Immature natural killer cell (primary cell): ENCODE measurements at regions not wholly inside any gene's neighbourhood (a gene's known extent, or its start where the extent isn't known, plus 50 kb on each side); places are given as distances from the start of the nearest gene placed in this dataset.
"Not testable (repeated sequence)": the region's sequence is repeated elsewhere in the genome, so short reads cannot be mapped to it uniquely, and the experiment has no call there.

Source experiments
- DNase-seq, 3 donors: peaks; one replicate each; pipeline ENCODE4 v3.0.0; 2022; ENCODE audit warnings: mixed read lengths in 1 of 3
- H3K27ac Mint-ChIP-seq, 6 donors: one replicate each; pipeline ENCODE4 v1.8.0; 2020; ENCODE audit warnings: mixed read lengths in 6 of 6, mild to moderate bottlenecking in 5 of 6, inconsistent platforms in 4 of 6, moderate library complexity in 3 of 6
- H3K27me3 Mint-ChIP-seq, 3 donors: one replicate each; pipeline ENCODE4 v1.8.0; 2020 to 2021; ENCODE audit warnings: low read depth in 3 of 3, mild to moderate bottlenecking in 3 of 3, mixed read lengths in 3 of 3, moderate library complexity in 3 of 3, inconsistent platforms in 1 of 3
- H3K36me3 Mint-ChIP-seq, 3 donors: one replicate each; pipeline ENCODE4 v1.8.0; 2020; ENCODE audit warnings: mixed read lengths in 3 of 3, inconsistent platforms in 2 of 3, mild to moderate bottlenecking in 2 of 3
- H3K4me1 Mint-ChIP-seq, 2 donors: one replicate each; pipeline ENCODE4 v1.8.0; 2020; ENCODE audit warnings: inconsistent platforms in 2 of 2, mild to moderate bottlenecking in 2 of 2, mixed read lengths in 2 of 2, moderate library complexity in 1 of 2
- H3K4me3 Mint-ChIP-seq, 5 donors: one replicate each; pipeline ENCODE4 v1.8.0; 2020; ENCODE audit warnings: mild to moderate bottlenecking in 5 of 5, mixed read lengths in 5 of 5, inconsistent platforms in 3 of 5, moderate library complexity in 3 of 5
- H3K9me3 Mint-ChIP-seq, 6 donors: one replicate each; pipeline ENCODE4 v1.8.0; 2020; ENCODE audit warnings: mild to moderate bottlenecking in 6 of 6, mixed read lengths in 6 of 6, inconsistent platforms in 4 of 6, moderate library complexity in 3 of 6

DNA sequence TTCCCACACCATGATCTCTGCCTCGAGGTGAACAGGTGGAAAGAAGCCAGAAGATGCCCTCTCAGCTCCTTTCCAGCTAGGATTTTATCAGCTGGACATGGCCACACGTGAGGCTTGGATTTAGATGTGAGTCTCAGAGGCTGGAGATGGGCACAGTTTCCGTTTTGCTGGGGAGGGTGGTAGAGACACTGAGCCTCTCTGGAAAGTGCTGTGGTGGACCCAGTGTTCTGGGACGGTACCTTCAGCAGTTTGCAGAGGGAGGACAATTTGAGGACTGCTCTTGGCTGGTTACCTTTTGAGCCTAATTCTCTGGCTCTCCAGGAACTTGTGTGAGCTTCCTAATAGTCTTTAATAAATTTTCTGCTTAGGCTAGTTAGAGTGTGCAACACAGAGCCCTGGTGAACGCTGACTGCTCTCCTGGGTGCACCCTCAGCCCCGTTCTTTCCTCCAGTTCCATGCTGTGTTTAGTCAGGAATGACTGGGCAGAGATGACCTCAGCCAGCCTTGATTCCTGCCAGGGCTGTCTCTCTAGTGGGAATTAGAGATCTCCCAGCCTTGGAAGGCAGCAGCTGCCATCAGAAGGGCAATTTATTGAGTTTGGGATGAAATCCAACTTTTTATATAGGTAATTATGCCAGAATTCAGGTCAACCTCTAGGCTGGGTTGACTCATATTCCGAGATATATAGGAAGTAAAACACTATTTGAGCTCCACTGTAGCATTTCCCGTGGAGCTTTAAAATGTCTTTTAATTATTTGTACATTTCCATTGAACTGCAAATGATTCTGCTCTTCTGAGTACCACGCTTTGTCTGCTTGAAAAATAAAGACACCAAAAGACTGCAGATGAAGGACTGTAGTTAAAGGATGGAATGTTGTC is 103.9 kb downstream of the GATA3 start:
- no peak overlapping the region for H3K27ac Mint-ChIP-seq

DNA sequence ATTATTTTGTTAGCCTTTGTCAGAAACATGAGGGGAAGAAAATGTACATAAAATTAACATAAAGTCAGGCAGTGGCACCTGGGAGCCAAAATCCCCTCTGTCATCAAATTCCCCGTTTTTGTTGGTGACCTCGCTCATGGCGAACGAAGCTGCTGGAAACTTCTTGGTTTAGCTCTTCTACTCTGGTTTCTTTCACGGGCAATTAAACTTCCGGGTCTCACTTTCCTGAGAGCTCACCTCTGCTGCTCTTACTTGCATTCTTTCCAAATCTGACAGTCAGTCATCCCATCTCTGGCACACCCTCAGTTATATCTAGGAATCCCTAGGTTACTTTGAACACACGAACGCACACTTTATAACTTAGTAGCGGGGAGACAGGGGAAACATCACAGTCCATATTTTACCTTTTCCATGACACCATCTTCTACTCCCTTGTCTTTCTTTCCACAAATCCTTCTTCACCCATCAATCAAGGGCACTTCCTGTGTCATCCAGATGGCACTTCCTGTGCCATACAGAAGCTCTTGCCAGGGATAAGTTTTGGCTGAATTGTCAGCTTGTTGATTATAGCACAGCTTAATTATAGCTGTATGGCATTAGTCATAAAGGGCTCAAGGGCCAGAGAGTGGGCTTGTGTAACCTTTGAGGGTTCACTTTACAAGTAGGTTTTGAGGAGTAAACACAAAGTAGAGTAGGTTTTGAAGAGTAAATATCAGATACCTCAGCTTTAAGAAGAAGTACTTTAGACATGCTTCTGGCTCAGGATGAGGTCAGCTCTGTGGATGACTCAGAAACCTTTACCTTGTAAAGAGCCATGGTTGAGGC is 105.1 kb downstream of the GATA3 start:
- no peak for DNase-seq
- H3K4me3 Mint-ChIP-seq: no peak overlapping the region
- peaks cover 0 to under 1% (median 0%) of the 10 kb centered on the region in 6 donors for H3K9me3 Mint-ChIP-seq
- peaks cover 1 to 7% (median 2%) of the 10 kb centered on the region in 3 donors for H3K27me3 Mint-ChIP-seq
- no peaks in the 10 kb centered on the region for H3K4me1 Mint-ChIP-seq
- peaks cover 0 to 3% (median 0%) of the 10 kb centered on the region in 3 donors for H3K36me3 Mint-ChIP-seq
- H3K27ac Mint-ChIP-seq: no peak overlapping the region

More for the DNA sequence above, 103.9 kb downstream of the GATA3 start:
- DNase-seq: no peak
- Mint-ChIP-seq H3K4me1 (no peaks in the 10 kb centered on the region), H3K36me3 (peaks cover 0 to 3% (median 0%) of the 10 kb centered on the region in 3 donors), H3K4me3 (no peak overlapping the region), H3K9me3 (no peaks in the 10 kb centered on the region), H3K27me3 (peaks cover 1 to 7% (median 6%) of the 10 kb centered on the region in 3 donors)

DNA sequence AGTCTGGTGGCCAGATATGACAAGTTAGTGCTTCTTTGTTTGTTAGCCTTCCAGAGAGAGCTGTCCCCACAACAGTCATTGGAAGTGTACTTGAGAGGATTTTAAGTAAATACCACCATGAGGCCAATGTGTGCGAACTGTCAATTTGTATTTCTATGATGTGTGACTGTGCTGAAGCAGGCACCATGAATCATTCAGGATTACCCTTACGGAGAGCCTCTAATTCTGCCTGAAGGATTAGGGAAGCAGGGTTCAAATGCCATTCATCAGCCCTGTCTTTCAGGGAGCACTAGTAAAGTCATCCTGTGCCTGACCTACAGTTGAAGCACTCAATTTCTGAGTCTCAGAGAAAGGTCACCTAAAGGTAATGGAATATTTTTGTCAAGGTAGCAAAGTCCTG is 109.3 kb downstream of the GATA3 start:
- DNase-seq: no peak
- Mint-ChIP-seq H3K9me3 (peaks cover 6 to 20% (median 12%) of the 10 kb centered on the region in 6 donors), H3K36me3 (peaks cover 10 to 14% (median 13%) of the 10 kb centered on the region in 3 donors), H3K4me3 (no peak overlapping the region), H3K4me1 (no peaks in the 10 kb centered on the region), H3K27me3 (peaks cover 4 to 8% (median 8%) of the 10 kb centered on the region in 3 donors), H3K27ac (no peak overlapping the region)

- Mint-ChIP-seq H3K36me3 (peaks cover 11 to 19% (median 16%) of the 10 kb centered on the region in 3 donors), H3K9me3 (peaks cover 7 to 28% (median 19%) of the 10 kb centered on the region in 6 donors)
- not testable (repeated sequence) for H3K27me3 Mint-ChIP-seq, H3K4me1 Mint-ChIP-seq, H3K4me3 Mint-ChIP-seq, DNase-seq, H3K27ac Mint-ChIP-seq
Observed at GRCh38 chr10:8164640-8165039, 110.2 kb downstream of the GATA3 start.

DNA sequence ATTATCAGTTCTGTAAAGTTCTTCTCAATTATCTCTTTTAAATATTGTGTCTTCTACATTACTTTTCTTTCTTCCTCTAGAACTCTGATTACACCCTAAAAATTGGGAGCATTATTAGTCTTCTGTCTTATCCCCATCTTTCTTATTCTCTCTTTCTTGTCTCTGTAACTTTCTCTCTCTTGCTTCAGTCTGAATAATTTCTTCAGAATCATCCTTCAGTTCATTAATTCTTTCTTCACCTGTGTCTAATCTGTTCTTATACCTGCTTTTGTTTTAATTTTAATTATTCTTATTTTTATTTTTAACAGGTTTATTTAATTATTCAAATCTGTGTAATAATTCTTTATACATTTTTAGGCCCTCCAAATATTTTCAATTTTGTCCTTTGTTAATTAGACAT is 114.3 kb downstream of the GATA3 start:
- Mint-ChIP-seq H3K9me3 (peaks cover 7 to 28% (median 19%) of the 10 kb centered on the region in 6 donors), H3K36me3 (peaks cover 14 to 19% (median 16%) of the 10 kb centered on the region in 3 donors), H3K27me3 (peaks cover 3 to 6% (median 6%) of the 10 kb centered on the region in 3 donors), H3K4me1 (no peaks in the 10 kb centered on the region), H3K4me3 (no peak overlapping the region), H3K27ac (no peak overlapping the region)
- no peak for DNase-seq

DNA sequence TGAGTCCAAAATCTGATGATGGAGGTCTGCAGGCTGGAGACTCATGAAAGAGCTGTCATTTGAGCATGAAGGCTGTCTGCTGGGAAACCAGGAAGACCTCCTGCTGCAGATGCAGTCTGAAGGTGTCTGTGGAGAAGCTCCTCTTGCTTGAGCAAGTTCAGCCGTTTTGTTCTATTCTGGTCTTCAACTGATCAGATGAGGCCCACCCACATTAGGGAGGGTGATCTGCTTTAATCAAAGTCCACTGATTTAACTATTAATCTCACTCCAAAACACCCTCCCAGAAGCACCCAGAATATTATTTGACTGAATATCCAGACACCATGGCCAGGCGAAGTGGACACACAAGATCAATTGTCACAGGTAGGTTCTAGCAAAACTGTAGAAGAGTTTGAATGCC is 116.5 kb downstream of the GATA3 start:
- DNase-seq: no peak
- H3K9me3 Mint-ChIP-seq: peaks cover 7 to 24% (median 19%) of the 10 kb centered on the region in 6 donors
- H3K4me3 Mint-ChIP-seq: no peak overlapping the region
- no peaks in the 10 kb centered on the region for H3K4me1 Mint-ChIP-seq
- no peak overlapping the region for H3K27ac Mint-ChIP-seq
- H3K27me3 Mint-ChIP-seq: peaks cover 0 to 6% (median 3%) of the 10 kb centered on the region in 3 donors
- H3K36me3 Mint-ChIP-seq: peaks cover 12 to 15% (median 15%) of the 10 kb centered on the region in 3 donors

GRCh38 chr10:8172604-8173003 is 118.1 kb downstream of the GATA3 start:
- no peak for DNase-seq
- no peak overlapping the region for H3K27ac Mint-ChIP-seq
- peaks cover 0 to 4% (median 3%) of the 10 kb centered on the region in 3 donors for H3K27me3 Mint-ChIP-seq
- H3K36me3 Mint-ChIP-seq: peaks cover 9 to 13% (median 12%) of the 10 kb centered on the region in 3 donors
- peaks cover 7 to 21% (median 16%) of the 10 kb centered on the region in 6 donors for H3K9me3 Mint-ChIP-seq
- H3K4me1 Mint-ChIP-seq: no peaks in the 10 kb centered on the region
- no peak overlapping the region for H3K4me3 Mint-ChIP-seq

DNA sequence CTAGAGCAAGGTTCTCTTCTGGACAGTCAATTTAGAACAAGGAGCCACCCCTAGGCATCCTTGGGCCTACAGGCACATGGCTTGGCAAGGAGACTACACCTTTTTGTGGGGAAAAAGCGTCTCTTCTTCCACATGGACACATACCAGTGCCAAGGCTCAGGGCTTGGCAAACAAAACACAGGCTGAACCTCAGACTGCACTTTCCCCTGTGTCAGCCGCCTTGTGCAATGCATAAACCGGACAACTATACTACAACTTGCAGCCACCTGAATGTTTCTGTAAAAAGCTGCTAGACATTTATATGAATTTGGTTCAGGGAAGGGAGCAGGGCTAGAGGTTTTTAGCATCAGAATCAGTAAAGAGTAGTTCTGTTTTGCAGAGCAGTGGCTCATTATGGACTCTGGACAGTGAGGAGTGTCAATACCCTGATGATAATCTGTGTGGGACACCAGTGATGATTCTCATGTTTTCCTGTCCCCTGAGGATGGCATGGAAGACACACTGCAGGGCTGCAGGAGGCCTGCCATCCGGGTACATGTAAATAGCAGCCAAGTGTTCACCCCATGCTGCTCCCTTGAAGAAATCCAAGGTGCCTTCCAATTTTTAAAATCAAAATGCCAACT is 118.9 kb downstream of the GATA3 start:
- Mint-ChIP-seq H3K27ac (no peak overlapping the region), H3K4me3 (no peak overlapping the region), H3K27me3 (peaks cover 0 to 4% (median 3%) of the 10 kb centered on the region in 3 donors), H3K9me3 (peaks cover 6 to 13% (median 12%) of the 10 kb centered on the region in 6 donors), H3K4me1 (no peaks in the 10 kb centered on the region), H3K36me3 (peaks cover 9 to 13% (median 11%) of the 10 kb centered on the region in 3 donors)
- no peak for DNase-seq

DNA sequence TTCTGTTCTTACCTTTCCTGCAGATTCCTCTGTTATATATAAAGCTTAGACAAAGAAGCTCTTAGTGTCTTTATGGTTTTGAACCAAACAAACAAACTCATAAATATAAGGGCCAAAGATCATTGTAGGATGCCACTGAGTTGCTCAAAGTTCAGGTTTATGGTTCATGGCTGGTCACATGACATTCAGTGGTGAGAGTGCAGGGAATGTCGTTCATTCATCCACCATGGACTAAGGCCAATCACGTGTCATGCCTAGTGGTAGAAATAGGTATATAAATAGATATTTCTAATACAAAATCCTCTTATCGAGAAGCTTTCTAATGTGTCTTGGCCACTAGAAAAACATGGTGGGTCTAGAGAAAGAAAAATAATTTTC is 119.4 kb downstream of the GATA3 start:
- H3K27ac Mint-ChIP-seq: no peak overlapping the region
- H3K4me3 Mint-ChIP-seq: no peak overlapping the region
- peaks cover under 1 to 8% (median 7%) of the 10 kb centered on the region in 6 donors for H3K9me3 Mint-ChIP-seq
- peaks cover 0 to under 1% (median 0%) of the 10 kb centered on the region in 3 donors for H3K27me3 Mint-ChIP-seq
- peaks cover 5 to 9% (median 6%) of the 10 kb centered on the region in 3 donors for H3K36me3 Mint-ChIP-seq
- no peaks in the 10 kb centered on the region for H3K4me1 Mint-ChIP-seq
- no peak for DNase-seq

- Mint-ChIP-seq H3K36me3 (peaks cover 0 to 10% (median 2%) of the 10 kb centered on the region in 3 donors), H3K27me3 (no peaks in the 10 kb centered on the region), H3K27ac (no peak overlapping the region), H3K4me3 (no peak overlapping the region), H3K9me3 (no peaks in the 10 kb centered on the region), H3K4me1 (no peaks in the 10 kb centered on the region)
- no peak for DNase-seq
Observed at GRCh38 chr10:8174762-8175161, 120.3 kb downstream of the GATA3 start.

DNA sequence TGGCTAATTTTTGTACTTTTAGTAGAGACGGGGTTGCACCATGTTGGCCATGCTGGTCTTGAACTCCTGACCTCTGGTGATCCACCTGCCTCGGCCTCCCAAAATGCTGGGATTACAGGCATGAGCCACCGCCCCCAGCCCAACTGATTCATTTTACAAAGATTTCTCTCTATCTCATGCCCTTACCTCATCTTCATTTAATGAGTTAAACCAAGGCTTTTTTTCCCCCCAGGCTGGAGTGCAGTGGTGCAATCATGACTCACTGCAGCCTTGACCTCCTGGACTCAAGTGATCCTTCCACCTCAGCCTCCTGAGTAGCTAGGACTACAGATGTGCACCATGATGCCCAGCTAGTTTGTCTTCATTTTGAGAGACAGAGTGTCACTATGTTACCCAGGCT is 123.0 kb downstream of the GATA3 start:
- H3K4me3 Mint-ChIP-seq, H3K36me3 Mint-ChIP-seq, H3K27ac Mint-ChIP-seq, DNase-seq, H3K27me3 Mint-ChIP-seq, H3K9me3 Mint-ChIP-seq: not testable (repeated sequence)
- peaks cover 7 to 12% of the 10 kb centered on the region in 2 donors for H3K4me1 Mint-ChIP-seq

GRCh38 chr10:8179773-8180172 is 125.3 kb downstream of the GATA3 start:
- H3K27me3 Mint-ChIP-seq, DNase-seq, H3K4me3 Mint-ChIP-seq, H3K9me3 Mint-ChIP-seq, H3K27ac Mint-ChIP-seq, H3K36me3 Mint-ChIP-seq: not testable (repeated sequence)
- peaks cover 26 to 33% of the 10 kb centered on the region in 2 donors for H3K4me1 Mint-ChIP-seq

DNA sequence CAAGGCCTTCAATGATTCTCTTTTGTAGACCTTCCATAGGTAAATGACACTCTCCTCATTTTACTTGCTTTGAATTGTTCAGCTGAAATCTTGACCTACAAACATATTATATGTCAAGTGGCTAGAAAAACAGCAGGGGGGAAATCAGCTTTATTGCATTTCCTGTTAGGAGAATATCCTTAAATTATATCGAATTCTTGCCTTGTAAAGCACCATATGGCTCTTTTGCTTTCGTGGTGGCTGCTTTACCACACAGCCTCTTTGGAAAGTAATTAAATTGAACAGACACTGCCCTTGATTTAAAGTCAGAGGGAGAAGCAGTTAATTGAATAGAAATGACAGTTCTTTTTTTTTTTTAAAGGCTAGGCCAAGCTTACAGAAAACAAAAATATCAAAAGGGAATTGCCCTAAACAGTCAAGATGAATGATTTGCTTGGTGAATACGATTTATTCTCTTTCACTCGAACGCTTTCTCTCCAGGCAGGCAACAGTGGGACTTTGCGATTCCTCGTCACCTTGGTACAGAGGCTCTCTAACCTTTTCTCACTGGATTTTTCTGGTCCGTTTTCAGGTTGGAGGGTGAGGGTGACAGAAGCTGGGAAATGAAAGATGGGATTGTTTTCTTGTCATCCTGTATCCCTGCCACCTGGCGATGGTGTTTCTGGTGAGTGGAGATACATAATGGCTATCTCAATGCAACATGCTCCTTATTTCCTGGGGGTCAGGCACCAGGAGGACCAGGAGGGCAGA is 126.0 kb downstream of the GATA3 start:
- peaks cover 0 to 3% (median 3%) of the 10 kb centered on the region in 3 donors for H3K36me3 Mint-ChIP-seq
- H3K27ac Mint-ChIP-seq: no peak overlapping the region
- peaks cover 0 to 2% (median 0%) of the 10 kb centered on the region in 3 donors for H3K27me3 Mint-ChIP-seq
- H3K4me3 Mint-ChIP-seq: no peak overlapping the region
- peaks cover 26 to 35% of the 10 kb centered on the region in 2 donors for H3K4me1 Mint-ChIP-seq
- no peaks in the 10 kb centered on the region for H3K9me3 Mint-ChIP-seq
- DNase-seq: no peak
